ENCODE measurements at regions not wholly inside any gene's neighbourhood (a gene's known extent, or its start where the extent isn't known, plus 50 kb on each side); places are given as distances from the start of the nearest gene placed in this dataset.

DNA sequence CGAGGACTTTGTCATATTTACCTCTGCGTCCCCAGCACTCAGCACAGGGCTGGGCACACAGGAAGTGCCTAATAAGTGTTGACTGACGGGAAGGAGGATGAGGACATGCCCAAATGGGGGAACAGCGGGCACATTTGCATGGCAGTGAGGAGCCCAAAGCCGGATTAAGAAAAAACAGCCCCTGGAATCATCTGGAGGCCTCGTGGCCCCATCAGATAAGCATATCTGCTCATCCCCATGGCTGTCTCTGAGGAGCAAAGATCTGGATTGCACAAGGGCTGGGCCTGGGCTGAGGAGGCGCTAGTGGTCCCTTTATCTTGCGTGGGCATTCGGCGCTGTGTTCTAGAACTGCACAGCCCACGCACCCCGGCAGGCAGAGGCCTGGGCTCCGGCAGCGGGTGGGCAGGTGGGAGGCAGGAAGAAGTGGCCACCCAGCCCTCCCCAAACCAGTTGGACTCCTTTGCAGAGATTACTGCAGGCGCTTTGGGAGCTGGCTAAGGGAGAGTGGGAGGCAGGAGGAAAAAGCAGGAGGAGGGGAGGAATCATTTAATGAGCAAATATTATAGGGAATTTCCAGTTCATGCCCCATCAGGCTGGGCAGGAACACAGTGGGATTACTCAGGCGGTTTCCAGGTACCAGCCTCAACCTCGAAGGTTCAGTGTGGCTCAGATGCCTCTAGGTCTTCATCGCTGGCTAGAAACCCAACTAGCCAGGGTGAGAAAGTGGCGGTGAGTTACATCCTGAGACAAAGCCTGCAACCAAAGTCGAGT is 108.1 kb downstream of the CEBPB start:
- DNase-seq (ENCODE audit: low read depth in 2 of 2, low spot score in 1 of 2): no peak

- no peak for DNase-seq (ENCODE audit: low read depth in 2 of 2, low spot score in 1 of 2)
Observed at GRCh38 chr20:50299325-50299629, 108.6 kb downstream of the CEBPB start.

DNA sequence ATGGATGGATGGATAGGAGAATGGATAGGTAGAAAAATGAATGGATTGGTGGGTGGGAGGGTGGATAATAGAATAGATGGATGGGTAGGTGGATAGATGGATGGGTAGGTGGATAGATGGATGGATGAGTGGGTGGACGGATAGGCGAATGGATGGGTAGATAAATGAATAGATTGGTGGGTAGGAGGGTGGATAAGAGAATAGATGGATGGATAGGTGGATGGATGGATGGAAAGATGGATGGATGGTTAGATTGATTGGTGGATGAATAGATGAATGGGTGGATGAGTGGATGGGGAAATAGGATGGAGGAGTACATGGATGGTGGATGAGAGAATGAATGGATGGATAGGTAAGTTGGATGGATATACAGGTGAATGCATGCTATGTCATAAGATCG is 110.5 kb downstream of the CEBPB start:
- DNase-seq (ENCODE audit: low read depth in 2 of 2, low spot score in 1 of 2): no peak

DNA sequence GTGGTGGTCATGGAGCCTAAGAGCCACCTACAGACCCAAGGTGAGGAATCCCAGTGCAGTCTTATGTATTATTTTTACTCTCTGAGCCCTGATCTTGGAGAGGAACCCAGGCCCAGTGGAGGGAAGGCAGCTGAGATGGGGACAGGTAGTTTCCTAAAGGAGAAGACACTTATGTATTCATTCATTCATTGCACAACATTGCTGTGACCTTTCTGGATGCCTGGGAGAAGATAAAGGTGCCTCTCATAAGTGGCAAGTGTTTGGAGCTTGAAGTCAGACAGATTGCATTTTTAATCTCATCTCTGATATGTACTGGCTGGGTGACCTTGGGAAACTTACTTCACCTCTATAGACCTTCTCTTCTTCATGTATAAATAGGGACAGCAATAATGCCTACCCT is 111.1 kb downstream of the CEBPB start:
- no peak for DNase-seq (ENCODE audit: low read depth in 2 of 2, low spot score in 1 of 2)

DNA sequence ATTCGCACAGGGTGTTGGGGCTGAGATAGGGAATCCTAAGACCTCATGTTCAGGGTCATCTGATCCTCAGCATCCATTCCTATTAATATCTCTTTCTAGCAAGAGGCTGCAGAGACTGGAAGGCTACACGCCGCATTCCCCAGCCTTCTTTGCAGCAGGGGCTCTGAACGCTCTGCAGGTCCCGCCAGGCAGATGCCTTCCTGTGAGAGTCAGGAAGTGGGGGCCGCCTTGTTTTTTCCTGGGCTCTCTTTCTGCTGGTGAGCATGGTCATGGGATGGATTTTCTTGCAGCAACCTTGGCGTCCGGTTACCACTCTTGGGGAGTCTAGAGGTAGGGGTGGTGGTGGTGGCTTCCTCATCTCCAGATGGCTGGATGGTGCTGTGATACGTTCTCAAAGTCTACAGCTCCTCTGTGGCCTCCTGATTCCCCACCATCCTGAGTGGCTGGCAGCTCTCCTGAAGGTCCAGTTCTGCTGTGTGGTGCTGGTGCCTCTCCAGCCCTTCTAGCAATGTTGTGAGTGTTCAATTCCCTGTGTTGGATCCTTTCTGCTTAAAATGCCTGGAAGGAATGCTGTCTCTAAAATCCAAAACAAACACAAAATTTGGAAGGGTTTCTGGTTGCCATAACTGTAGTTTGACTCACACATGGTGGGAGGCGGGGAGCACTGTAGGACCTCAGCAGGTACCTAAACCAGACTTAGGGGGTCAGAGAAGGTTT is 111.9 kb downstream of the CEBPB start:
- no peak for DNase-seq (ENCODE audit: low read depth in 2 of 2, low spot score in 1 of 2)

DNA sequence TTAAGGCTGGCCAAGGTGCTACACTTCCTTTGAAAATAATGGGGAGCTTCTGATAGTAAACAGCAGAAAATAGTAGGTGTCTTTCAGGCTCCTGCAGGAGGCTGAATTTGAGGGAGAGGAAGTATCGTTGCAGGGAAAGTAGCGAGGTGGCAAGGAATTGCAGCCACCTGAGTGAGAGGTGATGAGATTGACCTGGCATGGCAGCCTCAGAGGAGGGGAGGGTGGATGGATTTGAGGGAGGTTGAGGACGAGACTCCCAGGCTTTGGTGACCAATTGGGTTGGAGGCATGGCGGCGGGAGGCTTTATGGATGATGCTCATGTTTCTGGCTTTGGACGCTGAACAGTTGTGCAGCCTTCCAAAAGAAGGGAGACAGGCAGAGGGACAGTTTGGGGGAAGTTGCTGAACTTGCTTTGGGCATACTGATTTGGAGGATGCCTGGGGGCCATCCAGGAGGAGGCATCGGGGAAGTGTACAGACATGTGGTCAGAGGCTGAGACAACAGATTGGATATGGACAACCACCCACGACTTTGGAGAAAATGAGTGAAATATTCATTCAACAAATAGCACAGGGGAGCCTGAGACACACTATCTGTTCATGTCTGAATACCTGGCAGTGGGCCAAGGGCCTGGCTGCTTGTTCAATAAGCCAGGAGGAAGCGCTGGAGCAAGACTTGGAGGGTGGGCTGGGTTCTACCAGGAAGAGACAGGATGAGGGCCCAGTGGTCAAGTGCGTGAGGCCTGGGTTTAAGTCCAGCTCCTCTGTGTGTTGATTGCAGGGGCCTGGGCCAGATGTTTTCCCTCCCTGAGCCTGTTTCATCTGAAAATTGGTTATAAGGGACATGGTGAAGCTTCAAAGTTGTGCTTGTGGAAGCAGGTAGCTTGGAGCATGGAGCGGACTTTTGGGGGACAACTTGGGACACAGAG is 113.2 kb downstream of the CEBPB start:
- no peak for DNase-seq (ENCODE audit: low read depth in 2 of 2, low spot score in 1 of 2)

DNA sequence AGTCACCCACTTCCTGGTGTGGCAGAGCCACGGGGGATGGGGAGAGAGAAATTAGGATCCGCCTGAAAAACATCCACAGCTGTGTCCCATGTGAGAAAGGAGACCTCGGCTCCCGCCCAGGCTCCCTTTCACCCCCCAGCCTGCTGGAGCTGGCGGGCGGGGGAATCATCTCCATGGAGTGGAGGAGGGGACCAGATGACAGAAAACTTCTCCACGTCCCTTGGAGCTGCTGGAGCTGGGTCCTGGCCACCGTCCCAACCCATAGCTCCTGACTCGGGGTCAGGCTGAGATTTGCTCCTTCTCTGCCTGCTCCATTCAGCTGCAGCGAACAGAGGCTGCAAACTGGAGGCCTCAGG is 113.8 kb downstream of the CEBPB start:
- no peak for DNase-seq (ENCODE audit: low read depth in 2 of 2, low spot score in 1 of 2)

DNA sequence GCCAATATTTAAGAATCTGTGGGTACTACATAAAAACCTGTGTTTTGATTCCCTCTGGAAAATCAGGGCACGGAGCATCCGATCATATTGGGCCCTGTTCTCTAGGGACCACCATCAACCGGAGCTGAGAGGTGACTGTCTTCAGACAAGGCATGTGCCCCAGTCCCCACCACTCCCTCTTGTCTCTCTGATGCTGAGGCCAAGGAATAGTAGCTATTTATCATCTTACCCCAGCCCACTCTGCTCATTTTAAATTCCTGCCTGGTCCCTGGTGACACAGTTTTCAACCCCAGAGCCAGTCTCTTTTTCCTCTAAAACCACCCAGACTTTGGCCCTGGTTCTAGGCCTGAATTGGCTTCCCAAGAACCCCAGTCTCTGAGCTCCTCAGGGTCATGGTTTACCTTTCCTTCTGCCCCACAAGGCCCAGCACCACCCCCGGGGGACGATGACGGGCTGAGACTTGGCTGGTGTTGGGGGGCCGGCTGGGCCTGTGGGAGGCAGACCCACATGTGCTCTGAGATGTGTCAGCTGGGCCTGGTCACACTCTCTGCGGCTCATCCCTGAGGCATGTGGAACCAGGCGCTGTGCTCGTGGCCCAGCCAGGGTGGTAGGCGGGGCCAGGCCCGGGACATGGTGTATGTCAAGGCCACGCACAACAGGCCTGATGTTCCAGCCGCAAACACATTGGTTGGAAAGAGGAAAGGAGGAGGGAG is 114.4 kb downstream of the CEBPB start:
- DNase-seq (ENCODE audit: low read depth in 2 of 2, low spot score in 1 of 2): no peak

GRCh38 chr20:50305636-50306477 is 115.2 kb downstream of the CEBPB start:
- no peak for DNase-seq (ENCODE audit: low read depth in 2 of 2, low spot score in 1 of 2)

- no peak for DNase-seq (ENCODE audit: low read depth in 2 of 2, low spot score in 1 of 2)
Observed at GRCh38 chr20:50306478-50307423, 116.1 kb downstream of the CEBPB start.

DNA sequence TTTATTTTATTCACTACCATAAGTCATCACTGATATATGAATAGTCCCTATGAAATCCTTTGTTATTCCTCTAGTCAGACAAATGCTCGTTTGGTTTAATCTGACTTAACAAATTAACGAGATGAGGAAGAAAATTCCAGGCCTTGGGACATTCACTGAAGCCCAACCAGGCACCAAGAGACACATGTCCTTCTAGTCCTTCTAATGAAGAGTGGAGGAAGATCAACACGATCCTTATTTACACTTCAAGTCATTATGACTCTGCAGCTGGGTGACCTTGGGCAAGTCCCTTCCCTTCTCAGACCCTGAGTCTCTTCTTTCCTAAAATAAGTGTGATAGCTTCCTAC is 117.5 kb downstream of the CEBPB start:
- DNase-seq (ENCODE audit: low read depth in 2 of 2, low spot score in 1 of 2): no peak

DNA sequence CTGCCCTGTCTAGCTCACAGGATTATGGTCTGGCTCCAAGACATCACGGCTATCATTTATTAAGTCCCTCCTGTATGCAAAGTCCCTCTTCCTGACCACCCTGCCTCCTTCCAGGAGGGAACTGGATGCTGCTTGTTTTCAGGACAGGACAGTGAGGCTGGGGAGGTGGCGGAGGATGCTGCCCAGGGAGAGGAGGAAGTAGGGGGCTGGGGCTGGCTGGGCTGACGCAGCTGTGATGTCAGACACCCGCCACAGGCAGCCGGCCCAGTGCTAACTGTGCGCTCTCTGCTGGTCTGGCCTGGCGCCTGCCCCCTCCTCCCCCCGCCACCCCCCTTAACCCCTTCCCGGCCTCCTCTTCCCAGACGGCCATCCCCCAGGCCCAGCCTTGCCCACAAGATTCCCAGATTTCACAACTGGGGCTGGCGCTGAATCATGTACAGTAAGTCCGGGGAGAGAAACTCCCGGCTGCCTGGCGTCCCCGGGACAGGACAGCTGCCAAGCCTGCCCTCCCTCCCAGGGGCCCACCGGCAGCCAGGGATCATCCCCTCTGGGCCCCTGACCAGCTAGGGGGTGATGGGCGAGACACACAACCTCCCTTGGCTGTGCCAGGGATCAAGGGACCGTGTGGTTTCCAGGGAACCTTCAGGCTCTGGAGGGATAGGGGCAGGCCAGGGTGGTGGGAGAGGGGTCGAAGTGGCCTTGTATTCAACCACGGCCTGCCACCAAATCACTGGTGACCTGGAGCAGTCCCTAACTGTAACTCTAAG is 118.1 kb downstream of the CEBPB start:
- no peak for DNase-seq (ENCODE audit: low read depth in 2 of 2, low spot score in 1 of 2)

GRCh38 chr20:50309280-50309763 is 118.7 kb downstream of the CEBPB start:
- no peak for DNase-seq (ENCODE audit: low read depth in 2 of 2, low spot score in 1 of 2)

- DNase-seq (ENCODE audit: low read depth in 2 of 2, low spot score in 1 of 2): no peak
Observed at GRCh38 chr20:50309764-50310672, 119.4 kb downstream of the CEBPB start.

- no peak for DNase-seq (ENCODE audit: low read depth in 2 of 2, low spot score in 1 of 2)
Observed at GRCh38 chr20:50310673-50311051, 120.0 kb downstream of the CEBPB start.

DNA sequence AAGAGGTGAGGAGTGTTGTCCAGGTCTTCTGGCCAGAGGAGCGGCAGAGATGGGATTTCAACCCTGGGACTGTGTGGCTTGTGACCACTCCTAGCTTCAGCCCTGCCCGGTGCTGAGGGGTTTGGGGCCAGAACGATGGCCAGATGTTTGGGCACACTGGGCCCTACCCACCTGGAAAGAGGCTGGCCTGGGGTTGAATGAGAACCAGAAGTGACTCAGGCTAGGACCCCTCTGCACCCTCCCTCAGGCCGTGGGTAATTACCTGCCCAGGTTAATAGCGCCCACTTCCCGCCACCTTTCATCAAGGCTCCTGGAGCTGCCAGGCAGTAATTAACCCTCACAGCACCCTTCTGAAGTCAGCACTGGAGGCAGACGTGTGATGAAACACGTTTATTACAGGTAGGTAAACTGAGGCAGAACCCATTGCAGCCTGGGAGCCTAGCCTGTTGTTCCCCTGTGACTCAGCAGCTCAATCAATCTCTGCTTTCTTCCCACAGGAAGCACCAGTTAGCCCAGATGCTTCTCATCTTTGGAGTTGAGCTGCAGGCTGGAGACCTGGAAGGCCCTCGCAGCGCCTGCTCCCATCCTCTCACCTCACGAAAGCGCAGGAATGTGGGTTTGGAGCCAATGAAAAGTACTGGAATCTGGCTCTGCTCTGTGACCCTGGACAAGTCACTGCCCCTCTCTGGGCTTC is 120.8 kb downstream of the CEBPB start:
- no peak for DNase-seq (ENCODE audit: low read depth in 2 of 2, low spot score in 1 of 2)

All from stimulated activated CD8-positive, alpha-beta memory T cell treated with anti-CD3 and anti-CD28 coated beads, Interleukin-4, amount 100 ng/mL, for 4 hours (primary cell).